ENCODE measurements at regions not wholly inside any gene's neighbourhood (a gene's known extent, or its start where the extent isn't known, plus 50 kb on each side); places are given as distances from the start of the nearest gene placed in this dataset.

DNA sequence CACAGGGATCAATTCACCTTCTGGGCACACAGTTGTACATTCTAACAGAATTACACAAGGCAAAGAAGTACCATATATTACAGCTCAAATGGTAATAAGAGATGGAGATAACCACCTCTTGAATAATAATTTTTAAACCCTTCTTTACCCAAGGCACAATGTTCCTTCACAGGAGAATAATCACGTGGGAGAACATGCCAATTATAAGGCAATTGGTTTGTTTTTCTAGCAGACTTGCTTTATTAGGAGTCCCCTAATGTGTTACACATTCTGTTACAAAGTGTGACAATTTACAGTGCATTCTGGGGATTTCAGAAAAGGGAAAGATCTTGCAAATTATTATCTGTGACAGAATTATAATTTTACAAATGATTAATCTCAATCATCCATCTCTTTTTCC is 380.3 kb downstream of the RND3 start:
- no peak for TF ChIP-seq TCF7L2 (IDR thresholded peaks at IDR 0.05; ENCODE audit: low read depth, low read length)
- TF ChIP-seq, protein P1, sequence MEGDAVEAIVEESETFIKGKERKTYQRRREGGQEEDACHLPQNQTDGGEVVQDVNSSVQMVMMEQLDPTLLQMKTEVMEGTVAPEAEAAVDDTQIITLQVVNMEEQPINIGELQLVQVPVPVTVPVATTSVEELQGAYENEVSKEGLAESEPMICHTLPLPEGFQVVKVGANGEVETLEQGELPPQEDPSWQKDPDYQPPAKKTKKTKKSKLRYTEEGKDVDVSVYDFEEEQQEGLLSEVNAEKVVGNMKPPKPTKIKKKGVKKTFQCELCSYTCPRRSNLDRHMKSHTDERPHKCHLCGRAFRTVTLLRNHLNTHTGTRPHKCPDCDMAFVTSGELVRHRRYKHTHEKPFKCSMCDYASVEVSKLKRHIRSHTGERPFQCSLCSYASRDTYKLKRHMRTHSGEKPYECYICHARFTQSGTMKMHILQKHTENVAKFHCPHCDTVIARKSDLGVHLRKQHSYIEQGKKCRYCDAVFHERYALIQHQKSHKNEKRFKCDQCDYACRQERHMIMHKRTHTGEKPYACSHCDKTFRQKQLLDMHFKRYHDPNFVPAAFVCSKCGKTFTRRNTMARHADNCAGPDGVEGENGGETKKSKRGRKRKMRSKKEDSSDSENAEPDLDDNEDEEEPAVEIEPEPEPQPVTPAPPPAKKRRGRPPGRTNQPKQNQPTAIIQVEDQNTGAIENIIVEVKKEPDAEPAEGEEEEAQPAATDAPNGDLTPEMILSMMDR (IDR thresholded peaks at IDR 0.05), result no peak
- TF ChIP-seq POLR2AphosphoS5 (IDR thresholded peaks at IDR 0.05; ENCODE audit: low read depth, low read length), result no peak
- TF ChIP-seq, protein P2, sequence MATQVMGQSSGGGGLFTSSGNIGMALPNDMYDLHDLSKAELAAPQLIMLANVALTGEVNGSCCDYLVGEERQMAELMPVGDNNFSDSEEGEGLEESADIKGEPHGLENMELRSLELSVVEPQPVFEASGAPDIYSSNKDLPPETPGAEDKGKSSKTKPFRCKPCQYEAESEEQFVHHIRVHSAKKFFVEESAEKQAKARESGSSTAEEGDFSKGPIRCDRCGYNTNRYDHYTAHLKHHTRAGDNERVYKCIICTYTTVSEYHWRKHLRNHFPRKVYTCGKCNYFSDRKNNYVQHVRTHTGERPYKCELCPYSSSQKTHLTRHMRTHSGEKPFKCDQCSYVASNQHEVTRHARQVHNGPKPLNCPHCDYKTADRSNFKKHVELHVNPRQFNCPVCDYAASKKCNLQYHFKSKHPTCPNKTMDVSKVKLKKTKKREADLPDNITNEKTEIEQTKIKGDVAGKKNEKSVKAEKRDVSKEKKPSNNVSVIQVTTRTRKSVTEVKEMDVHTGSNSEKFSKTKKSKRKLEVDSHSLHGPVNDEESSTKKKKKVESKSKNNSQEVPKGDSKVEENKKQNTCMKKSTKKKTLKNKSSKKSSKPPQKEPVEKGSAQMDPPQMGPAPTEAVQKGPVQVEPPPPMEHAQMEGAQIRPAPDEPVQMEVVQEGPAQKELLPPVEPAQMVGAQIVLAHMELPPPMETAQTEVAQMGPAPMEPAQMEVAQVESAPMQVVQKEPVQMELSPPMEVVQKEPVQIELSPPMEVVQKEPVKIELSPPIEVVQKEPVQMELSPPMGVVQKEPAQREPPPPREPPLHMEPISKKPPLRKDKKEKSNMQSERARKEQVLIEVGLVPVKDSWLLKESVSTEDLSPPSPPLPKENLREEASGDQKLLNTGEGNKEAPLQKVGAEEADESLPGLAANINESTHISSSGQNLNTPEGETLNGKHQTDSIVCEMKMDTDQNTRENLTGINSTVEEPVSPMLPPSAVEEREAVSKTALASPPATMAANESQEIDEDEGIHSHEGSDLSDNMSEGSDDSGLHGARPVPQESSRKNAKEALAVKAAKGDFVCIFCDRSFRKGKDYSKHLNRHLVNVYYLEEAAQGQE (IDR thresholded peaks at IDR 0.05; ENCODE audit: insufficient read depth in 1 of 2, low read depth in 2 of 2, low read length in 1 of 2), result no peak
- TF ChIP-seq SIN3A (IDR thresholded peaks at IDR 0.05; ENCODE audit: borderline replicate concordance, insufficient read depth, low read depth, low read length), result no peak
- POLR2A ChIA-PET, result no interaction called here

DNA sequence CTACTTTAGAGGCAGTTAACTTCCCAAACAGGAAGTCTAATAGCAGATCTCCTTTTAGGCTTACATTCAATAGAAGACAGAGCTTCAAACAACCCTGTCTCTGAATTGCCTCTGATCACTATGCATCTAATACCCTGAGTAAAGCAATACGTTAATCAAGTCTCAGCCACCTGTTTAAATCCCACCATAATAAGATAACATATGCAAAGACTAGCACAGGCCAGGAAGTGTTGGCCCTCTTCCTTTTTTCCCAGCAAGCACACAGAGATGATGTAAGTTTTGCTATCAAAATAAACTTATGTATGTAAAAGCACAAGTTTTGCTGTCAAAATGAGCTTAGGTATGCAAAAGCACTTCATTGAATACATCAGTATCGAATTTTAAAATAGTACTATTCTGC is 385.5 kb downstream of the RND3 start:
- DNase-seq (ENCODE audit: low read depth, low spot score), result no peak
- BruUV-seq (replicated peaks), result no TSS peak
- H3K9me3 ChIP-seq (ENCODE audit: control insufficient read depth, insufficient read depth, low read depth, low read length), result no peaks in the 10 kb centered on the region
- TF ChIP-seq, protein P1 (IDR thresholded peaks at IDR 0.05), result no peak
- no peak for TF ChIP-seq POLR2AphosphoS5 (IDR thresholded peaks at IDR 0.05; ENCODE audit: low read depth, low read length)
- TF ChIP-seq SIN3A (IDR thresholded peaks at IDR 0.05; ENCODE audit: borderline replicate concordance, insufficient read depth, low read depth, low read length), result no peak
- TF ChIP-seq TCF7L2 (IDR thresholded peaks at IDR 0.05; ENCODE audit: low read depth, low read length), result no peak
- TF ChIP-seq, protein P2 (IDR thresholded peaks at IDR 0.05; ENCODE audit: insufficient read depth in 1 of 2, low read depth in 2 of 2, low read length in 1 of 2), result no peak
- no peaks in the 10 kb centered on the region; the same call in 1 of the 2 replicates for H3K4me1 ChIP-seq (ENCODE audit: control insufficient read depth, insufficient read depth, low read length)
- CTCF ChIA-PET, result no interaction called here
- H3K36me3 ChIP-seq (ENCODE audit: control insufficient read depth, insufficient read depth, low read length), result no peaks in the 10 kb centered on the region
- no peak overlapping the region for H3K4me3 ChIP-seq (ENCODE audit: low read depth in 2 of 2, low read length in 2 of 2)
- intact Hi-C loops (cut with micrococcal nuclease; ENCODE audit: unreplicated experiment), result no loop called here
- POLR2A ChIA-PET, result no interaction called here
- no peak overlapping the region for H3K27ac ChIP-seq (ENCODE audit: low read length)
- in situ Hi-C loops (cut with HindIII; ENCODE audit: low pct_unique_long_range_greater_than_20kb, low sequenced_read_pairs), result no loop called here
- no peak for ATAC-seq
- H3K27me3 ChIP-seq (ENCODE audit: control insufficient read depth, insufficient read depth, low read length), result no peaks in the 10 kb centered on the region

More for the DNA sequence above, 380.3 kb downstream of the RND3 start:
- no peaks in the 10 kb centered on the region for H3K9me3 ChIP-seq (ENCODE audit: control insufficient read depth, insufficient read depth, low read depth, low read length)
- H3K27me3 ChIP-seq (ENCODE audit: control insufficient read depth, insufficient read depth, low read length), result no peaks in the 10 kb centered on the region
- no peak overlapping the region for H3K4me3 ChIP-seq (ENCODE audit: low read depth in 2 of 2, low read length in 2 of 2)
- no TSS peak for BruUV-seq (replicated peaks)
- intact Hi-C loops (cut with micrococcal nuclease; ENCODE audit: unreplicated experiment), result no loop called here
- no peaks in the 10 kb centered on the region for H3K36me3 ChIP-seq (ENCODE audit: control insufficient read depth, insufficient read depth, low read length)
- H3K4me1 ChIP-seq (ENCODE audit: control insufficient read depth, insufficient read depth, low read length), result no peaks in the 10 kb centered on the region
- CTCF ChIA-PET, result no interaction called here
- no peak for ATAC-seq
- in situ Hi-C loops (cut with HindIII; ENCODE audit: low pct_unique_long_range_greater_than_20kb, low sequenced_read_pairs), result no loop called here
- DNase-seq (ENCODE audit: low read depth, low spot score), result no peak
- H3K27ac ChIP-seq (ENCODE audit: low read length), result no peak overlapping the region
